GDM1 (cell line): ENCODE measurements at regions not wholly inside any gene's neighbourhood (a gene's known extent, or its start where the extent isn't known, plus 50 kb on each side); places are given as distances from the start of the nearest gene placed in this dataset.
"Not testable (repeated sequence)": the region's sequence is repeated elsewhere in the genome, so short reads cannot be mapped to it uniquely, and the experiment has no call there.

Source experiments
- DNase-seq: peaks from one replicate; lab custom pipeline; 2025; lab: John Stamatoyannopoulos, UW

DNA sequence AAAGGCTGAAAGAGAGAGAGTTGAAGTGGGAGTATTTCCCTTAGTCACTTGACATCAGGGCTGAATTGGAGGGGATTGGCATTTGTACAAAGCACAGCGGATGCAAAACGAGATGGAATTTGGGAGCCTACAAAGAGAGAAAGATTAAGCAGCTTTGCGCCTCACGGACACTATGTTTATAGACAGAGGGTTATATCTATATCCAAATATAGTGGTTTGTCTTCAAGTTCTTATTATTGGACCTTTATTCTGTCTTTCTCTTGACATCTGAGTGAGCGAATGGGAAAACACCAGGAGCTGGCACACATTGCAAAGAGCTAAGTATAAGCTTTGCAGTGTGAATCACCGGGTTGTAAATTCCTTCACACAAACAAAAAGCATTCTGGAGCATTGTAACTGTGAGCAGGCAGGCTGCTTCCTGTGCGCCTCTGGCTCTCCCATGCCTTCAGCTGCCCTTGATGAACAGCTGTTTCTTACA, 500.2 kb downstream of the STIM2 start:
- no peak for DNase-seq

DNA sequence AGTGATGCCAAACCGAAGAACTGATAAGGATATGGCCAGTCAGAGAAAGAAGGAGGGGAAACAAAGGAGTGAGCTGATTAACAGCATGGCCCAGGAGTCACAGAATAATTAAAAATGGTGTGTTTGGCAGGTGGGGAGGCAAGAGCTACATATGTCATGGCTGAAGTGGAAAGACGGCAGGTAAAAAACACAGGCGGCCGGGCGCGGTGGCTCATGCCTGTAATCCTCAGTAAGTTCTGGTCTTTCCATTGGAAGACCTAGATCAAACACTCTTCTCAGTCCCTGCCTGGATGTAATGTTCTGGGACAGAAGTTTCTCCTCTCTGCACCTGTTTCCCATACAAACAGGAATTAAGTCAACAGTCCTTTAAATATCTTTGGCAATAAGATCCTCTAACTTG, 503.9 kb downstream of the STIM2 start:
- no peak for DNase-seq

- DNase-seq, result no peak
Measured at GRCh38 chr4:27366104-27366823, 505.6 kb downstream of the STIM2 start.

DNA sequence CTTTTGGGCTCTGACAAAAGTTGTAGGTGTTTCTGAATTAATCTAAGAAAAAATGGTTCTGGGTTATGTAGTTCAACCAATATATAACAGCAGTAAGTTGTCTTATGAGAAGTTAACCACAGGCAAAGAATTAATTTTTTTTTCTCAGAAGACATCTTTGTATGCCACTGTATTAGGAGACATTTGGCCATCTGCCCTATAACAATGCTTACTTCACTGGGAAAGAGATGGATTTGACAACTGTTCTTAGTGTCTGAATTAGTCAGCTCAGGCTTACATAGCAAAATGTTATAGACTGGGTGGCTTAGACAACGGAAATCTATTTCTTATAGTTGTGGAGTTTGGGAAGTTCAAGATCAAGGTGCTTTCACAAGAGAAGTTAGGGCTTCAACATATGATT, 508.1 kb downstream of the STIM2 start:
- DNase-seq, result no peak

- no peak for DNase-seq
Measured at GRCh38 chr4:27381815-27382214, 521.2 kb downstream of the STIM2 start.

- no peak for DNase-seq
Measured at GRCh38 chr4:27387711-27388110, 527.1 kb downstream of the STIM2 start.

GRCh38 chr4:27397886-27398285, 537.2 kb downstream of the STIM2 start:
- no peak for DNase-seq

DNA sequence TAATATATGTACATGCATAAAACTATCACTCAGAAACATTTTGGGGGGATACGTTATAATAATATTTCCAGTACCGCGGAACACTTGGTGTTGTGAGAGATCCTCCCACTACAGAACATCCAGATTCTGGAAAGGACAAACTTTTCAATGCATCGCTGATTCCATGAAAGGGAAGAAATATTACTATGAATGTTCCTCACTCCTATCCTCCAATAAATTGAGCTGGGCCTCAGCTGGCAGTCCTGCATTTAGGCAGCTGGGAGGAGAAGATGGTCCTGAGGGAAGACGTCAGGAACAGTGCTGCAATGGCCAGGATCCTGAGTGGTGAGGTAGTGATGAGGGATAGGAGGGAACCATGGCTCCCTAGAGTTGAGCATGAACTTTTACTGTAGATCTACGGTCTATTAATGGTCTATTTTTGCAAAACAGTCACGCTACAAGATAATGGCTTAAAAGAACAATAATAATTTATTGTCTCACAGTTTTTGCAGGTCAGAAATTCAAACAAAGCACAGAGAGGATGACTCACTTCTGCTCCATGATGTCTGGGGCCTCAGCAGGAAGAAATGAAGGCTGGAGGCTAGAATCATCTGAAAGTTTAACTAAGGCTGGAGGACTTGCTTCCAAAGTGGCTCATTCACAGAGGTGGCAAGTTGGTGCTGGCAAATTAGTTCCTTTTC, 538.1 kb downstream of the STIM2 start:
- no peak for DNase-seq

GRCh38 chr4:27407616-27408015, 547.0 kb downstream of the STIM2 start:
- DNase-seq, result no peak

DNA sequence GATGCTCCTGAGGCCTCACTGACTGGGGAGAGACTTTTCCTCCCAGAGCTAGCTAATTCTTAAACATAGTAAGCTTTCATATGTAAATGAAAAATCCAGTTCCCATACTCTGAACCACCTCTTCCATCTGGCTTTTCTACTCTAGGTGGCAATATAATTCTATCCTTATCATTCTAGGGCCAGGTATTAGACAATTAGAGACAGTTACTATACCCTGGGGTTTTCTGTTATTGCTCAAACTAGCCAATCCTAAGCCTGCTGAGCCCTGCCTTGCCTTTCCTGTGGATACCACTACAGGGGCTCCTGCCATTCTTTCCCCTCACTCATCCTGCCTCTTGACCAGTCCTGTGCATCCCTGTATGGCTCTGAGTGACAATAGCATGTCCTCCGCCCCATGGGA, 552.0 kb downstream of the STIM2 start:
- DNase-seq, result no peak

GRCh38 chr4:27414887-27415731, 554.5 kb downstream of the STIM2 start:
- no peak for DNase-seq

DNA sequence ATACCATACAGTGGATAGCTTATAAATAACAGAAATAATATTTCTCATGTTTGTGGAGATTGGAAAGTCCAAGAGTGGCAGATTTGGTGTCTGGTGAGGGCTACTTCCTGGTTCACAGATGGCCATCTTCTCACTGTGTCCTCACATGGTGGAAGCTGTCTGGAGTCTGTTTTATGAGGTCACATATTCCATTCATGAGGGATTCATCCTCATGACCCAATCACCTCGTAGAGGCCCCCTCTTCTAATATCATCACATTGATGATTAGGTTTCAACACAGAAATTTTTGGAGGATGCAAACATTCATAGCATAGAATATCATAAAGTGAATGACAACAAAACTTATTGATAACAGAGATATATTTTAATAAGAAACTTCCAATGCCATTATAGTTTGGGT, 568.0 kb downstream of the STIM2 start:
- no peak for DNase-seq

DNA sequence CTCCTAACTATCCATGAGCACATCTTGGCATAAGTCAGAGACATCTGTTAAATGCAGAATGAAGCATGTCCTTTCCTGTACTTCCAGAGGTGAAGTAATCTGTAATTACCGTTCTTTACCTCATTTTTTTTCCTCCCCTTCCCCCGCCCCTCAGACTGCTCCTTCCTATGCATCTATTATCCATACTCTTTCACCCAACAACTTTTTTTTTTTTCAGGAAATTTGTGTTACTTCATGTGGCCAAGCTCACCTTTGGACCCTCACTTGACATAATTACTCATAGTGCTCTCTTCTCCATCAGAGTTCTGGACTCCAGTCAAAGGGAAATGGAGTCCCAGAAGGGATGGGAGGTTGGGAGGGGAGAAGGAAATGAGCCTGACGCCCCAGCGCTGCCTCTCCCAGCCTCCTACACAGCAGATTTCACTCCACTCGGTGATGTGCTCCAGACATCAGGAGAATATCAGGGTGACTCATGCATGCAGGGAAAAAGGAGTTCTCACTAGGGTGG, 568.8 kb downstream of the STIM2 start:
- DNase-seq, result no peak

- DNase-seq, result no peak
Measured at GRCh38 chr4:27442146-27442545, 581.5 kb downstream of the STIM2 start.

DNA sequence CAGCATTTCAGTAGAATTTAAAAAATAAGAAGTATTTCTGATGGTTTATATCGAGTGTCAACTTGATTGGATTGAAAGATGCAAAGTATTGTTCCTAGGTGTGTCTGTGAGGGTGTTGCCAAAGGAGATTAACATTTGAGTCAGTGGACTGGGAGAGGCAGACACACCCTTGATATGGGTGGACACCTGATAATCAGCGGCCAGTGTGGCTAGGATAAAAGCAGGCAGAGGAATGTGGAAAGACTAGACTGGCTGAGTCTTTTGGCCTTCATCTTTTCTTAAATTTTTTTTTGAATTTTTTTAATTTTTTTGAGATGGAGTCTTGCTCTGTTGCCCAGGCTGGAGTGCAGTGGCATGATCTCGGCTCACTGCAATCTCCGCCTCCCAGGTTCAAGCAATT, 582.0 kb downstream of the STIM2 start:
- not testable (repeated sequence) for DNase-seq

DNA sequence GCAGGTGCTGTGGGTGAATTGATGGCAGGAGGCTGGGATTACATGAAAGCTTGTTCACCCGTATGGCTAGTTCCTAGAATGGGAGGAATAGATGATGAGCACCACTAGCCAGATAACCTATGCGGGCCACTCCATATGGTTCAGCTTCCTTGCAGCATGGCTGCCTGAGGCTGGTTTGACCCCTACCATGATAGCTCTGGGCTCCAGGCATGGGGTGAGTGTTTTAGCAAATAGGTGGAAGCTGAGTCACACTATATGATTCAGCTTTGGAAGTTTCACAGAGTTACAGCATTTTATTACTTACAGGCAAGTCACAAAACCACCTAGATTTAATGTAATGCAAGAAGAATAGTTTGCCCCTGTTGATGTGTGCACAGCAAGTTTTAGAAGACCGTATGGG, 603.2 kb downstream of the STIM2 start:
- no peak for DNase-seq

GRCh38 chr4:27467351-27467750, 606.7 kb downstream of the STIM2 start:
- no peak for DNase-seq

DNA sequence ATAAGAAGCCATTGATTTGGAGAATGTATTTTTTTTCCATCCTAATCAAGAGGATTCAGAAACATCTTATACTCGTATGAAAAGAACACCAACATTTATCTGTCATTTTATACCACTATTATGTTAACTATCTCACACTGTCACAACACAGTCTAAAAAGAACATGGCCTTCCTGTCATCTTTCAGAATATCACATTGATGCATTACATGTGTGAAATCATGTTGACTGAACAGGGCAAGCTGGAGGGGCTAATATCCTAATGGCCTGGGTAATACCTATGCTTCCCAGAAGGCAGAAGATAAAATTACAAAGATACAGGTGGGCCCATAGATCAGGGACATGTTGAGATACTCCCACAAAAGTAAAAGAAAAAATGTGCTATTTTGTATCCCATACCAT, 611.7 kb downstream of the STIM2 start:
- no peak for DNase-seq

DNA sequence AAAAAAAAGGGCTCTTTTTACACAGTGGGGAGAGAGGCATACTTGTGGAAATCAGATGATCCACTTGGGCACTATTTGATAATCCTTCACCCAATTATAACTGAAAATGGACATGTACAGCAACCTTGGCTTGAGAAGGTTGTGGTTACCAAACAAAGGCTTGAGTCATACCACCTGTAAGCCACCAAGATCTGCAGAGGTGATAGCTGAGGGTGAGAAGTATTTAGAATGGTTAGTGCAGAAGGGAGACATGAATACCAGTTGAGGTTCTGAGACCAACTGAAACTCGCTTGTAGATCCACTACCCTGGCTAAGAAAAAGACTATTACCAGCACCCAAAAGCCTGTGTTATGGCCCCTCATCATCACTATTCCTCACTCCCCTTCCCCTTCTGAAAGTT, 614.0 kb downstream of the STIM2 start:
- DNase-seq, result no peak

- no peak for DNase-seq
Measured at GRCh38 chr4:27484216-27484615, 623.6 kb downstream of the STIM2 start.

DNA sequence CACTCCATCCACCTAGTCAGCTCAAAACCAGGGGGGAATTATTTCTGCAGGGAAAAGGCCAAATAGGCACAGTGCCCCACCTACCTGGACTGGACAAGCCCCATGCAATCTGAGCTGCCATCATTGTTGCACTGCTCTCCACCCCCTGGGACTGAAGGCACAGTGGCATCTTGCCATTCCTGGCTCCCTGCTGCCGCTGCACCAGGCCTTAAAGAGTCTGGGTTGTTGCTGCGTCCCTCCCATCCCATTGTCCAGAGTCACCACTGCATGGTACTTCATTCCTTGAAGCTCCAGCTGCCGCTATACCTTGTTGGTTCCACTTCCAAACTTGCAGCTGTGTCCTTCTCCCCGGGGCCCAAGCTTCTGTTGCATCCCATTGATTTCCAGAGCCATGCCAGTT, 629.7 kb downstream of the STIM2 start:
- no peak for DNase-seq

GRCh38 chr4:27490766-27491165, 630.1 kb downstream of the STIM2 start:
- DNase-seq, result no peak

GRCh38 chr4:27506401-27506800, 645.8 kb downstream of the STIM2 start:
- DNase-seq, result no peak
